ENCODE measurements at regions not wholly inside any gene's neighbourhood (a gene's known extent, or its start where the extent isn't known, plus 50 kb on each side); places are given as distances from the start of the nearest gene placed in this dataset.
"Not testable (repeated sequence)": the region's sequence is repeated elsewhere in the genome, so short reads cannot be mapped to it uniquely, and the experiment has no call there.

GRCh38 chr6:19571176-19571575 is 266.0 kb upstream of the ID4 start:
- H3K27ac ChIP-seq = no peak overlapping the region

GRCh38 chr6:19578481-19578880 is 258.7 kb upstream of the ID4 start:
- no peak overlapping the region for H3K27ac ChIP-seq
- TF ChIP-seq CTCF (conservative IDR thresholded peaks at IDR 0.05) = no peak

More at GRCh38 chr6:19571176-19571575, 266.0 kb upstream of the ID4 start:
- TF ChIP-seq CTCF (conservative IDR thresholded peaks at IDR 0.05) = no peak

GRCh38 chr6:19584207-19584606 is 253.0 kb upstream of the ID4 start:
- not testable (repeated sequence) for H3K27ac ChIP-seq

GRCh38 chr6:19587238-19587942 is 249.8 kb upstream of the ID4 start:
- H3K27ac ChIP-seq = no peak overlapping the region
- no peak for TF ChIP-seq CTCF (conservative IDR thresholded peaks at IDR 0.05)

GRCh38 chr6:19590501-19591131 is 246.6 kb upstream of the ID4 start:
- no peak overlapping the region for H3K27ac ChIP-seq
- no peak for TF ChIP-seq CTCF (conservative IDR thresholded peaks at IDR 0.05)

GRCh38 chr6:19597809-19598320 is 239.3 kb upstream of the ID4 start:
- H3K27ac ChIP-seq = no peak overlapping the region
- TF ChIP-seq CTCF (conservative IDR thresholded peaks at IDR 0.05) = no peak

GRCh38 chr6:19599796-19600464 is 237.2 kb upstream of the ID4 start:
- H3K27ac ChIP-seq = no peak overlapping the region
- no peak for TF ChIP-seq CTCF (conservative IDR thresholded peaks at IDR 0.05)
